ENCODE measurements at regions not wholly inside any gene's neighbourhood (a gene's known extent, or its start where the extent isn't known, plus 50 kb on each side); places are given as distances from the start of the nearest gene placed in this dataset.

DNA sequence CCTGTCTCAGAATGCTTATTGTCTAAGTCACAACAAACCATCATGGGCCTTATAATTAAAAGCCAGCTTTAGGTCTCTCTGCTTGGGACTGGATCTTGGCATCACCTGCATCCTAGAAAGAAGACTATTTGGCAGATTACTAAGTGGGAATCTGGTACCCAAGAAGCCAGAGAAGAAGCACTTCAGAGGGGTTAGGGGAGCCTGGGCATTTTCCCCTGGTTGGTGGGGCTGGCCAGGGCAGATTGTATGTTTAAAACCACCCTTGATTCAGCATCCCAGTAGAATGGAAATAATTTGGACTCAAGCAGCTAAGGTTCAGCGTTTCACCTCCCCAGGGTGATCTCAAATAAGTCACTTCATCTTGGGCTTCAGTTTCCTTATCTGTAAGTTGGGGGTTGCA lies 193.7 kb downstream of the MIAT start:
- Histone ChIP-seq H3K27me3 (ENCODE audit: control insufficient read depth in 3 of 3, insufficient read depth in 3 of 3, low read length in 2 of 3) (no peaks in the 10 kb centered on the region), H3K36me3 (ENCODE audit: control insufficient read depth in 4 of 4, insufficient read depth in 4 of 4, low read length in 4 of 4) (no peaks in the 10 kb centered on the region), H3K4me1 (ENCODE audit: control insufficient read depth in 5 of 5, insufficient read depth in 5 of 5, low read length in 5 of 5) (no peaks in the 10 kb centered on the region), H3K9me3 (ENCODE audit: control insufficient read depth in 4 of 4, insufficient read depth in 3 of 4, low read length in 3 of 4) (no peaks in the 10 kb centered on the region), H3K27ac (ENCODE audit: low read depth in 1 of 2, low read length in 1 of 2) (no peak overlapping the region), H3K9ac (ENCODE audit: insufficient read depth in 1 of 2, low read length in 2 of 2) (no peak overlapping the region), H3K4me3 (no peak overlapping the region)
- ATAC-seq (ENCODE audit: insufficient read depth, low FRiP score) (no peak), DNase-seq (no peak)
- WGBS, 2 donors, result 65 to 83% methylated on average over 1 of the region's 1 CpG
- TF ChIP-seq, protein P1, sequence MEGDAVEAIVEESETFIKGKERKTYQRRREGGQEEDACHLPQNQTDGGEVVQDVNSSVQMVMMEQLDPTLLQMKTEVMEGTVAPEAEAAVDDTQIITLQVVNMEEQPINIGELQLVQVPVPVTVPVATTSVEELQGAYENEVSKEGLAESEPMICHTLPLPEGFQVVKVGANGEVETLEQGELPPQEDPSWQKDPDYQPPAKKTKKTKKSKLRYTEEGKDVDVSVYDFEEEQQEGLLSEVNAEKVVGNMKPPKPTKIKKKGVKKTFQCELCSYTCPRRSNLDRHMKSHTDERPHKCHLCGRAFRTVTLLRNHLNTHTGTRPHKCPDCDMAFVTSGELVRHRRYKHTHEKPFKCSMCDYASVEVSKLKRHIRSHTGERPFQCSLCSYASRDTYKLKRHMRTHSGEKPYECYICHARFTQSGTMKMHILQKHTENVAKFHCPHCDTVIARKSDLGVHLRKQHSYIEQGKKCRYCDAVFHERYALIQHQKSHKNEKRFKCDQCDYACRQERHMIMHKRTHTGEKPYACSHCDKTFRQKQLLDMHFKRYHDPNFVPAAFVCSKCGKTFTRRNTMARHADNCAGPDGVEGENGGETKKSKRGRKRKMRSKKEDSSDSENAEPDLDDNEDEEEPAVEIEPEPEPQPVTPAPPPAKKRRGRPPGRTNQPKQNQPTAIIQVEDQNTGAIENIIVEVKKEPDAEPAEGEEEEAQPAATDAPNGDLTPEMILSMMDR (IDR thresholded peaks at IDR 0.05; ENCODE audit: control extremely low read depth, extremely low read depth), result no peak

DNA sequence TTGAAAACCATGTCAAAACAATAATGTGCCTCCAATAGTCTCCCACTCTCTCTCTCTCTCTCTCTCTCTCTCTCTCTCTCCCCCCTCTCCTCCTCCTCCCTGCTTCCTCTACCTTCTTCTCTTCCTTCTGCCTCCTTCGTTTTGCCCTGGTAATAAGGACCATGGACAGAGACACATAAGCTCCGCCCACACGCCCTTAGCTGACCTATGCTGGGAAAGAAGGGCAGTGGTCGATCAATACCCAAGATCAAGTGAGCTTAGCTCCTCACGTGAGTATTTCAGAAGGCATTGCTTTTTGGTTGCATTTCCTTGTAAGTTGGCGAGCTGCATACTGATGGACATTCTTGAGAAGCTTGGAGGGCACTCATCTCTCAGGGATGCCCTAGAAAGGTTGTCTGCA lies 194.8 kb downstream of the MIAT start:
- no peak overlapping the region for H3K9ac ChIP-seq (ENCODE audit: insufficient read depth in 1 of 2, low read length in 2 of 2)
- DNase-seq (no peak), ATAC-seq (ENCODE audit: insufficient read depth, low FRiP score) (no peak)
- H3K9me3 ChIP-seq (ENCODE audit: control insufficient read depth in 4 of 4, insufficient read depth in 3 of 4, low read length in 3 of 4), result no peaks in the 10 kb centered on the region
- H3K27ac ChIP-seq (ENCODE audit: low read depth in 1 of 2, low read length in 1 of 2), result no peak overlapping the region
- H3K27me3 ChIP-seq (ENCODE audit: control insufficient read depth in 3 of 3, insufficient read depth in 3 of 3, low read length in 2 of 3), result no peaks in the 10 kb centered on the region
- H3K4me1 ChIP-seq (ENCODE audit: control insufficient read depth in 5 of 5, insufficient read depth in 5 of 5, low read length in 5 of 5), result no peaks in the 10 kb centered on the region
- no peaks in the 10 kb centered on the region for H3K36me3 ChIP-seq (ENCODE audit: control insufficient read depth in 4 of 4, insufficient read depth in 4 of 4, low read length in 4 of 4)
- TF ChIP-seq, protein P1 (IDR thresholded peaks at IDR 0.05; ENCODE audit: control extremely low read depth, extremely low read depth), result no peak
- 57 to 61% methylated on average over 6 of the region's 6 CpGs for WGBS, 2 donors
- H3K4me3 ChIP-seq, result no peak overlapping the region

DNA sequence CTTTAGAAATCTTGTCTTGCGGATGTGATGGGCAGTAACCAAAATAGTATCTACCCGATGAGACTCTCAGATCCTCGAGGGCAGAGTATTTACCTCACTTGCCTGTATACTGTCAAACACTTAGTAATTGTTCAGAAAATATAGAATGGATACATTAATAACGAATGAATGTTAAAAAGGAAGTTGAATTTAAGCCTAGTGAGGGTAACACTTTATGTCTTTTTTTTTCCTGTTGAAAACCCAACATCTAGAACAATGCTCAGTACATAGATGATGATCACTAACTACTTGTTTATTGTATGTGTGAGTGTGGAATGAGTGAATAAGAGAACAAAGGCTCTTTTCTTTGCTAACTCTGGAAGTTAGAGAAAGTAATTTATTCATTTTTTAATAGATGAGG lies 195.7 kb downstream of the MIAT start:
- ATAC-seq (ENCODE audit: insufficient read depth, low FRiP score), result no peak
- no peaks in the 10 kb centered on the region for H3K27me3 ChIP-seq (ENCODE audit: control insufficient read depth in 3 of 3, insufficient read depth in 3 of 3, low read length in 2 of 3)
- peaks cover 0 to 2% (median 0%) of the 10 kb centered on the region in 4 donors for H3K9me3 ChIP-seq (ENCODE audit: control insufficient read depth in 4 of 4, insufficient read depth in 3 of 4, low read length in 3 of 4)
- H3K9ac ChIP-seq (ENCODE audit: insufficient read depth in 1 of 2, low read length in 2 of 2), result no peak overlapping the region
- 86 to 87% methylated on average over 4 of the region's 4 CpGs for WGBS, 2 donors
- no peak overlapping the region for H3K4me3 ChIP-seq
- H3K27ac ChIP-seq (ENCODE audit: low read depth in 1 of 2, low read length in 1 of 2), result no peak overlapping the region
- no peaks in the 10 kb centered on the region for H3K4me1 ChIP-seq (ENCODE audit: control insufficient read depth in 5 of 5, insufficient read depth in 5 of 5, low read length in 5 of 5)
- TF ChIP-seq, protein P1 (IDR thresholded peaks at IDR 0.05; ENCODE audit: control extremely low read depth, extremely low read depth), result no peak
- DNase-seq, result no peak
- H3K36me3 ChIP-seq (ENCODE audit: control insufficient read depth in 4 of 4, insufficient read depth in 4 of 4, low read length in 4 of 4), result no peaks in the 10 kb centered on the region

DNA sequence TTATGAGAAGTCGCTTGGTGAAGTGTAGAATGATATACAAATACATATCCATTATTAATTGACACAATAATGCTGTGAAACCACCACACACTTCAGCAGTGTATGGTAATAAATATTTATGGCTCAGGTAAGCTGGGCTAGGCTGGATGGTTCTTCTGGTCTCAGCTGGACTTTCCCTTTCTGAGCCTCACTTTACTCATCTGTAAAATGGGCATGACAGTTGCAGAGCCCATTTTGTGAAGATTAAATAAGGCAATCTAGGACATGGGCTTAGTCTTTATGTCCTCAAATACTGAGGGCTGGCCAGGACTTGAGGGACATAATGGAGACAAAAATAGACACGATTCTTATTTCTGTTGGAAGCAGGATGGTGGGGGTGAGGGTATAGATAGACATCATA lies 196.1 kb downstream of the MIAT start:
- TF ChIP-seq, protein P1 (IDR thresholded peaks at IDR 0.05; ENCODE audit: control extremely low read depth, extremely low read depth), result no peak
- no peak overlapping the region for H3K9ac ChIP-seq (ENCODE audit: insufficient read depth in 1 of 2, low read length in 2 of 2)
- DNase-seq (no peak), ATAC-seq (ENCODE audit: insufficient read depth, low FRiP score) (no peak)
- no peaks in the 10 kb centered on the region for H3K27me3 ChIP-seq (ENCODE audit: control insufficient read depth in 3 of 3, insufficient read depth in 3 of 3, low read length in 2 of 3)
- no peaks in the 10 kb centered on the region for H3K36me3 ChIP-seq (ENCODE audit: control insufficient read depth in 4 of 4, insufficient read depth in 4 of 4, low read length in 4 of 4)
- H3K4me1 ChIP-seq (ENCODE audit: control insufficient read depth in 5 of 5, insufficient read depth in 5 of 5, low read length in 5 of 5), result no peaks in the 10 kb centered on the region
- 93 to 96% methylated on average over 2 of the region's 2 CpGs for WGBS, 2 donors
- H3K9me3 ChIP-seq (ENCODE audit: control insufficient read depth in 4 of 4, insufficient read depth in 3 of 4, low read length in 3 of 4), result peaks cover 0 to 2% (median 0%) of the 10 kb centered on the region in 4 donors
- no peak overlapping the region for H3K27ac ChIP-seq (ENCODE audit: low read depth in 1 of 2, low read length in 1 of 2)
- no peak overlapping the region for H3K4me3 ChIP-seq

All from lung (tissue), 11 donors.